Lower leg skin (tissue), 4 donors: ENCODE measurements at regions not wholly inside any gene's neighbourhood (a gene's known extent, or its start where the extent isn't known, plus 50 kb on each side); places are given as distances from the start of the nearest gene placed in this dataset.

Experiments used
- DNase-seq, 2 donors: peaks; one replicate each; pipeline ENCODE4 v3.0.0-alpha.2; 2019; ENCODE audit warnings: low spot score in 2 of 2
- H3K4me3 ChIP-seq: fragments of 200-600 bp; sonication (generic); 2 replicates; pipeline ENCODE4 v1.5.1; 2017; ENCODE audit warnings: mild to moderate bottlenecking, low read depth; ENCODE audit not compliant: poor library complexity, severe bottlenecking
- POLR2A ChIP-seq, 2 donors: fragments of 450-650 bp; IDR thresholded peaks; one replicate each; pipeline ENCODE4 v1.6.1; 2016 to 2017; ENCODE audit warnings: antibody characterized with exemption in 2 of 2, mild to moderate bottlenecking in 1 of 2, moderate library complexity in 1 of 2
- WGBS, 2 donors: methylation state at CpG; one replicate each; pipeline ENCODE4 v1.1.5; 2018; 5-methylcytosine and 5-hydroxymethylcytosine counted together
- intact Hi-C: fragments of 100-400 bp; cut with DNase I; formaldehyde crosslinking; loops from one replicate; pipeline ENCODE4 v1.15.0; 2023; ENCODE audit warnings: low total_unique reads
- TF ChIP-seq, protein P1 (sequence below), 3 donors: fragments of 450-650 bp; IDR thresholded peaks; one replicate each; pipeline ENCODE4 v1.5.1; 2016; ENCODE audit warnings: antibody characterized with exemption in 3 of 3, mild to moderate bottlenecking in 3 of 3, moderate library complexity in 2 of 3

DNA sequence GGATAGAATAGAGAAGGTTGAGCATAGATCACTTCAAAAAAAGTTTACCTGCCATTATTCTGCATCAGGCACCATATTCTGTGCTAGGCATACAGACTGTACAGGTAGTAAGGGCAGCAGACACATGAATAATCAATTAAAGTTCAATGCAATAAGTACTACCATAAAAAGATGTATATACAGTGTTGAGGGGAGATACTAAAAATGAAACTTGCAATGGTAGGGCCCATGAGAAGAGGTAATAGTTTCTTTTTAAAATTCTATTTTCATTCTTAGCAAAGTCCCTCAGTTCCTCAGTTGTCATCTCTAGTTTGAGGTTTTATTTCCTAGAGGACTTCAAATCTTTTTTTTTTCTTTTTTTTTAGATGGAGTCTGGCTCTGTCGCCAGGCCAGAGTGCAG lies 819.9 kb downstream of the FAM181B start:
- TF ChIP-seq, protein P1, sequence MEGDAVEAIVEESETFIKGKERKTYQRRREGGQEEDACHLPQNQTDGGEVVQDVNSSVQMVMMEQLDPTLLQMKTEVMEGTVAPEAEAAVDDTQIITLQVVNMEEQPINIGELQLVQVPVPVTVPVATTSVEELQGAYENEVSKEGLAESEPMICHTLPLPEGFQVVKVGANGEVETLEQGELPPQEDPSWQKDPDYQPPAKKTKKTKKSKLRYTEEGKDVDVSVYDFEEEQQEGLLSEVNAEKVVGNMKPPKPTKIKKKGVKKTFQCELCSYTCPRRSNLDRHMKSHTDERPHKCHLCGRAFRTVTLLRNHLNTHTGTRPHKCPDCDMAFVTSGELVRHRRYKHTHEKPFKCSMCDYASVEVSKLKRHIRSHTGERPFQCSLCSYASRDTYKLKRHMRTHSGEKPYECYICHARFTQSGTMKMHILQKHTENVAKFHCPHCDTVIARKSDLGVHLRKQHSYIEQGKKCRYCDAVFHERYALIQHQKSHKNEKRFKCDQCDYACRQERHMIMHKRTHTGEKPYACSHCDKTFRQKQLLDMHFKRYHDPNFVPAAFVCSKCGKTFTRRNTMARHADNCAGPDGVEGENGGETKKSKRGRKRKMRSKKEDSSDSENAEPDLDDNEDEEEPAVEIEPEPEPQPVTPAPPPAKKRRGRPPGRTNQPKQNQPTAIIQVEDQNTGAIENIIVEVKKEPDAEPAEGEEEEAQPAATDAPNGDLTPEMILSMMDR (IDR thresholded peaks at IDR 0.05) = no peak
- TF ChIP-seq POLR2A (IDR thresholded peaks at IDR 0.05) = no peak
- H3K4me3 ChIP-seq = no peak overlapping the region
- intact Hi-C loops = no loop called here
- no peak for DNase-seq
- 80 to 94% methylated on average over 1 of the region's 1 CpG for WGBS, 2 donors

DNA sequence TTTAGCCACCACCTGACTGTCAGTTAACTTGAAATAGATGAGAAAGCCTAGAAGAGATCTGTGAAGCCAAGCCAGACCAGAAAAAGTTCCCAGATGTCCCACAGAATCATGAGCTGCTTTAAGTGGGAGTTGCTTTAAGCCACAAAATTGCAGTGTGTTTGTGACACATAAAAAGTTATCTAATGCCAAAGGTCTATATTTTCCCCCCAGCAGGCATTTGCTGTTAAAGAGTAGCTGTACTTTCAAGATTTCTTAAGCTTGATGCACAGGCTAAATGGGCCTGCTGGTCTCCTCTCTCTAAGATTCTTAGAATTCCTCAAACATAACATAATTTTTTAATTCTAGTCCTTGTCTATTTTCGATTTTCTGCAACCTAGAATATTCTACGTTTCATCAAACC lies 825.7 kb downstream of the FAM181B start:
- TF ChIP-seq, protein P1 (IDR thresholded peaks at IDR 0.05) = no peak
- TF ChIP-seq POLR2A (IDR thresholded peaks at IDR 0.05) = no peak
- no peak for DNase-seq
- WGBS, 2 donors = 35 to 53% methylated on average over 2 of the region's 2 CpGs
- H3K4me3 ChIP-seq = no peak overlapping the region
- intact Hi-C loops = no loop called here

DNA sequence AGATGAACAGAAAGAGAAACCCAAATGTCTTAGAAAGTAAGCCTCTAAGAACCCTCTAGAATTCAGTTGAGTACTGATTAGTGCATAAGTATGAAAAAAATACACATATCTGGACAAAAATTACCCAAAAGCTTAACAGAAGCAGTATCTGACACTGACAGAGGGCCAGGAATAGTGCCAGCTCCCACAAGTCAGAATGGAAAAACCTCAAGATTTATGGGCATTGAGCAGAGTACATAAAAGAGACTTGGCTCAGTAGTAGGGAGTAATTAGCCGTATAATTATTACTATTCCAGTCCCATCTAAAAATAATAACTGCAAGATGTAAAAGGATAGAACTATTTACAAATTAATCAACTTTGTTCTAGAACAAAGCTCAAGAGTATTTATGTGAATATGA lies 834.5 kb downstream of the FAM181B start:
- no peak for TF ChIP-seq POLR2A (IDR thresholded peaks at IDR 0.05)
- TF ChIP-seq, protein P1 (IDR thresholded peaks at IDR 0.05) = no peak
- DNase-seq = no peak
- WGBS, 2 donors = 8 to 11% methylated on average over 1 of the region's 1 CpG
- intact Hi-C loops = no loop called here
- no peak overlapping the region for H3K4me3 ChIP-seq

DNA sequence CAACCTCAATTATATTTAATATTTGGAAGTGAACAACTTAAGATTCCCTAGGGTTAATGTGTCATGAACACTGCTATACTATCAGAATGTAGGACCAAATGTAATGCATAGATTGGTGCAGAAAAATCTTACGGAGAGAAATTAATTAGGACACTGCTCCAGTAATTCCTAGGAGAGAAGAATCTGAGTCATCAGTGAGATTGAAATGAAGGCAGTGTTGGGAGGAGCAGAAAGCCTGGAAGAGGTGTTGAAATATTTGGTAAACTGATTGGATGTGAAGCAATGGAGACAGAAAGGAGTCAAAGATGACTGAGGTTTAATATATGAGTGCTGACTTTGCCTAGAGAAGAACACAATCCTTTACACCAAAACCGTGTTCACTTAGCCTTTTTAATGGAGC lies 836.0 kb downstream of the FAM181B start:
- intact Hi-C loops = no loop called here
- no peak overlapping the region for H3K4me3 ChIP-seq
- WGBS, 2 donors = 82 to 91% methylated on average over 2 of the region's 2 CpGs
- TF ChIP-seq POLR2A (IDR thresholded peaks at IDR 0.05) = no peak
- TF ChIP-seq, protein P1 (IDR thresholded peaks at IDR 0.05) = no peak
- DNase-seq = no peak

DNA sequence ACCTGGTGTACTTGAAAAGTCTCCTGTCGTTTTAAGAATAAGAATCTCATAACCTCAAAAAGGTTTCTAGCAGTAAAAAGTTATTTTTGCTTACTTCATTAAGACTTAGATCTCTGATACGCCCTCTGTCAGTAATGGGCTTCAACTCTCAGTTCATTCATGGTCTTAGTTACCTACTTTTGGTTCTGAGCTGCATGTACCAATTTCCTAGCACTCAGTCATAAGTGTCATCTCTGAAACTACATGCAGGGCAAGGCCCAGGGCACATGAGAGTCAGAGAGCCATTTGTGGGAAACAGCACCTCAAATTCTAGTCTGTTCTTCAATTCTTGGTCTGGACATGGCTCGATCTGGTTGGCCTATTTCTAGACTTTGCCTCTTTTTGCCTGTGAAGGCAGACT lies 838.4 kb downstream of the FAM181B start:
- intact Hi-C loops = no loop called here
- TF ChIP-seq, protein P1 (IDR thresholded peaks at IDR 0.05) = no peak
- TF ChIP-seq POLR2A (IDR thresholded peaks at IDR 0.05) = no peak
- WGBS, 2 donors = 56 to 66% methylated on average over 3 of the region's 3 CpGs
- no peak for DNase-seq
- no peak overlapping the region for H3K4me3 ChIP-seq
